NCI-H2171 treated with DMSO at 0.1 percent for 48 hours (cell line): ENCODE measurements at regions not wholly inside any gene's neighbourhood (a gene's known extent, or its start where the extent isn't known, plus 50 kb on each side); places are given as distances from the start of the nearest gene placed in this dataset.

ENCODE experiments used
- DNase-seq: peaks from one replicate; lab custom pipeline; 2025; lab: John Stamatoyannopoulos, UW

- no peak for DNase-seq
These were observed 245.6 kb upstream of the ATP2B1 start for GRCh38 chr12:89954259-89954658.

- no peak for DNase-seq
These were observed 243.0 kb upstream of the ATP2B1 start for GRCh38 chr12:89951694-89952060.

GRCh38 chr12:89951050-89951693 is 242.5 kb upstream of the ATP2B1 start:
- no peak for DNase-seq

GRCh38 chr12:89950421-89950820 is 241.8 kb upstream of the ATP2B1 start:
- no peak for DNase-seq

- no peak for DNase-seq
These were observed 241.0 kb upstream of the ATP2B1 start for GRCh38 chr12:89949457-89950195.

GRCh38 chr12:89948271-89949175 is 239.9 kb upstream of the ATP2B1 start:
- DNase-seq, result no peak

- no peak for DNase-seq
These were observed 239.0 kb upstream of the ATP2B1 start for GRCh38 chr12:89947437-89948270.

- DNase-seq, result no peak
These were observed 238.0 kb upstream of the ATP2B1 start for GRCh38 chr12:89946518-89947135.

GRCh38 chr12:89945123-89945522 is 236.5 kb upstream of the ATP2B1 start:
- no peak for DNase-seq

GRCh38 chr12:89943463-89943862 is 234.8 kb upstream of the ATP2B1 start:
- DNase-seq, result no peak

- DNase-seq, result no peak
These were observed 232.8 kb upstream of the ATP2B1 start for GRCh38 chr12:89941436-89941835.

- no peak for DNase-seq
These were observed 231.0 kb upstream of the ATP2B1 start for GRCh38 chr12:89939522-89940215.

GRCh38 chr12:89936631-89937030 is 228.0 kb upstream of the ATP2B1 start:
- peak; percentile 8 for DNase-seq

GRCh38 chr12:89935850-89936249 is 227.2 kb upstream of the ATP2B1 start:
- no peak for DNase-seq

GRCh38 chr12:89933911-89934310 is 225.3 kb upstream of the ATP2B1 start:
- no peak for DNase-seq

- DNase-seq, result no peak
These were observed 224.3 kb upstream of the ATP2B1 start for GRCh38 chr12:89932954-89933353.

- no peak for DNase-seq
These were observed 219.8 kb upstream of the ATP2B1 start for GRCh38 chr12:89928467-89928866.

GRCh38 chr12:89927226-89927698 is 218.6 kb upstream of the ATP2B1 start:
- no peak for DNase-seq

GRCh38 chr12:89924191-89924590 is 215.6 kb upstream of the ATP2B1 start:
- no peak for DNase-seq

- no peak for DNase-seq
These were observed 214.5 kb upstream of the ATP2B1 start for GRCh38 chr12:89923091-89923490.

GRCh38 chr12:89920866-89921265 is 212.2 kb upstream of the ATP2B1 start:
- no peak for DNase-seq
